Spleen (tissue), 11 donors: ENCODE measurements at regions not wholly inside any gene's neighbourhood (a gene's known extent, or its start where the extent isn't known, plus 50 kb on each side); places are given as distances from the start of the nearest gene placed in this dataset.

Experiments used
- DNase-seq: peaks from one replicate; pipeline ENCODE4 v3.0.0-alpha.2; 2020
- H3K27ac ChIP-seq, 8 donors: fragments of 200-600 bp; sonication (generic) in 7 of 8; 1 replicate in 4 of 8; 2 replicates in 4 of 8; pipeline versions ENCODE4 v1.5.0 to v1.8.0; 2016 to 2021; ENCODE audit warnings: inconsistent platforms in 4 of 8, mild to moderate bottlenecking in 4 of 8, moderate library complexity in 1 of 8
- H3K27me3 ChIP-seq, 7 donors: fragments of 200-600 bp; sonication (generic) in 6 of 7; replicated peaks in 1 of 7; 1 replicate in 4 of 7; 2 replicates in 3 of 7; pipeline versions ENCODE4 v1.5.0 to v1.8.0; 2016 to 2021; ENCODE audit warnings: inconsistent platforms in 3 of 7, mild to moderate bottlenecking in 1 of 7
- H3K36me3 ChIP-seq, 6 donors: fragments of 200-600 bp; sonication (generic) in 5 of 6; 1 replicate in 4 of 6; 2 replicates in 2 of 6; pipeline versions ENCODE4 v1.5.0 to v1.8.0; 2016 to 2021; ENCODE audit warnings: inconsistent platforms in 2 of 6
- H3K4me1 ChIP-seq, 6 donors: fragments of 200-600 bp; sonication (generic) in 5 of 6; 1 replicate in 3 of 6; 2 replicates in 3 of 6; pipeline versions ENCODE4 v1.5.0 to v1.8.0; 2016 to 2021; ENCODE audit warnings: inconsistent platforms in 3 of 6
- H3K4me3 ChIP-seq, 8 donors: fragments of 200-600 bp; sonication (generic) in 7 of 8; 1 replicate in 4 of 8; 2 replicates in 4 of 8; pipeline versions ENCODE4 v1.5.0 to v1.8.0; 2016 to 2021; ENCODE audit warnings: inconsistent platforms in 4 of 8, mild to moderate bottlenecking in 4 of 8, moderate library complexity in 2 of 8
- H3K9me3 ChIP-seq, 8 donors: fragments of 200-600 bp; sonication (generic) in 7 of 8; 1 replicate in 4 of 8; 2 replicates in 4 of 8; pipeline versions ENCODE4 v1.5.0 to v1.8.0; 2016 to 2021; ENCODE audit warnings: inconsistent platforms in 4 of 8
- POLR2A ChIP-seq, 3 donors: fragments of 450-650 bp; IDR thresholded peaks; one replicate each; pipeline ENCODE4 v1.5.1; 2017; ENCODE audit warnings: antibody characterized with exemption in 3 of 3, mild to moderate bottlenecking in 1 of 3
- POLR2AphosphoS5 ChIP-seq, 3 donors: sonication (generic); formaldehyde crosslinking; IDR thresholded peaks; one replicate each; pipeline ENCODE4 v1.5.1; 2017; ENCODE audit warnings: antibody characterized with exemption in 3 of 3
- WGBS, 5 donors: extraction: QIAGEN DNeasy Blood & Tissue Kit in 3 of 5; methylation state at CpG; one replicate each; pipeline versions ENCODE4 v1.1.5 to v1.1.7; 2013 to 2018; 5-methylcytosine and 5-hydroxymethylcytosine counted together
- intact Hi-C: fragments of 100-400 bp; cut with DNase I; formaldehyde crosslinking; loops from one replicate; pipeline ENCODE4 v1.15.0; 2023; ENCODE audit warnings: low total_unique reads
- TF ChIP-seq, protein P1 (sequence below), 11 experiments: fragments of 200-600 bp in 7 of 11; fragments of 450-650 bp in 4 of 11; sonication (generic) in 4 of 11; IDR thresholded peaks in 8 of 11; conservative IDR thresholded peaks in 3 of 11; 1 replicate in 7 of 11; 2 replicates in 4 of 11; pipeline versions ENCODE4 v1.4.0 to v1.8.0; 2016 to 2021; ENCODE audit warnings: antibody characterized with exemption in 11 of 11, inconsistent platforms in 4 of 11, mild to moderate bottlenecking in 1 of 11
- donor health status: healthy with polysubstance abuse.
- donor health status: DM: no; HTN: no; CAD: no; lungs with moderate emphysema.
- donor health status: DM: no; HTN: no; CAD: no.
- donor health status: Bipolar disorder and iron deficiency.
- donor health status: healthy.
- donor health status: DM: no; HTN: no; CAD: no.
- donor health status: DM: yes; HTN: yes; CAD: no.

- intact Hi-C loops, result no loop called here
- DNase-seq, result no peak
- TF ChIP-seq, protein P1, sequence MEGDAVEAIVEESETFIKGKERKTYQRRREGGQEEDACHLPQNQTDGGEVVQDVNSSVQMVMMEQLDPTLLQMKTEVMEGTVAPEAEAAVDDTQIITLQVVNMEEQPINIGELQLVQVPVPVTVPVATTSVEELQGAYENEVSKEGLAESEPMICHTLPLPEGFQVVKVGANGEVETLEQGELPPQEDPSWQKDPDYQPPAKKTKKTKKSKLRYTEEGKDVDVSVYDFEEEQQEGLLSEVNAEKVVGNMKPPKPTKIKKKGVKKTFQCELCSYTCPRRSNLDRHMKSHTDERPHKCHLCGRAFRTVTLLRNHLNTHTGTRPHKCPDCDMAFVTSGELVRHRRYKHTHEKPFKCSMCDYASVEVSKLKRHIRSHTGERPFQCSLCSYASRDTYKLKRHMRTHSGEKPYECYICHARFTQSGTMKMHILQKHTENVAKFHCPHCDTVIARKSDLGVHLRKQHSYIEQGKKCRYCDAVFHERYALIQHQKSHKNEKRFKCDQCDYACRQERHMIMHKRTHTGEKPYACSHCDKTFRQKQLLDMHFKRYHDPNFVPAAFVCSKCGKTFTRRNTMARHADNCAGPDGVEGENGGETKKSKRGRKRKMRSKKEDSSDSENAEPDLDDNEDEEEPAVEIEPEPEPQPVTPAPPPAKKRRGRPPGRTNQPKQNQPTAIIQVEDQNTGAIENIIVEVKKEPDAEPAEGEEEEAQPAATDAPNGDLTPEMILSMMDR (IDR thresholded peaks at IDR 0.05 in 8 of 11, conservative IDR thresholded peaks at IDR 0.05 in 3 of 11), result no peak
- TF ChIP-seq POLR2A (IDR thresholded peaks at IDR 0.05) (no peak), POLR2AphosphoS5 (IDR thresholded peaks at IDR 0.05) (no peak)
- Histone ChIP-seq H3K36me3 (no peaks in the 10 kb centered on the region), H3K27ac (no peak overlapping the region), H3K27me3 (no peaks in the 10 kb centered on the region), H3K4me3 (no peak overlapping the region), H3K4me1 (no peaks in the 10 kb centered on the region), H3K9me3 (peaks cover 0 to 8% (median 6%) of the 10 kb centered on the region in 8 donors)
- 74 to 89% (median 84%) methylated on average over 1 of the region's 1 CpG for WGBS, 5 donors
Observed at GRCh38 chr2:215626063-215626462, 190.2 kb upstream of the FN1 start.

DNA sequence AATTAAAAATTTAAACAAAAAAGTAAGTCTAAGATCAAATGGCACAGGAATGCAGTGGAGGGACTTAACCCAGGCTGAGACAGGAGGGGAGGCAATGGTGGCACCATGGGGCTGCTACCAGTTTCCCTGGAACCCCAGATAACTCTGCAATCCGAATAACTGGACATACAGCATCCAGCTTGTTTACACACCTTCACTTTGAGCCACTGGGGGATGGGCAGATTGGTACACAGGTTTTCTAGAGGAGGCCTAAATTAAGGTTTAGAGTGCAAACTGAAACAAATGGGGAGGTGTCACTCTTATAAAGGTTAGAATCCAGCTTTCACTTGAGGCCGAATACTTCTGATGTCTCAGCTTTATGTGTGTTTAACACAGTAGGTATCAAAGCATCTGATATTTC, 189.3 kb upstream of the FN1 start:
- H3K27me3 ChIP-seq, result no peaks in the 10 kb centered on the region
- DNase-seq, result no peak
- no peaks in the 10 kb centered on the region for H3K9me3 ChIP-seq
- TF ChIP-seq, protein P1 (IDR thresholded peaks at IDR 0.05 in 8 of 11, conservative IDR thresholded peaks at IDR 0.05 in 3 of 11), result no peak
- no peak for TF ChIP-seq POLR2AphosphoS5 (IDR thresholded peaks at IDR 0.05)
- no peak for TF ChIP-seq POLR2A (IDR thresholded peaks at IDR 0.05)
- H3K4me1 ChIP-seq, result peaks cover 0 to 2% (median 0%) of the 10 kb centered on the region in 6 donors
- WGBS, 5 donors, result 76 to 93% (median 83%) methylated on average over 2 of the region's 2 CpGs
- intact Hi-C loops, result no loop called here
- no peak overlapping the region for H3K4me3 ChIP-seq
- no peaks in the 10 kb centered on the region for H3K36me3 ChIP-seq
- no peak overlapping the region for H3K27ac ChIP-seq

- H3K36me3 ChIP-seq, result no peaks in the 10 kb centered on the region
- WGBS, 5 donors, result 59 to 82% (median 71%) methylated on average over 7 of the region's 7 CpGs
- TF ChIP-seq, protein P1 (IDR thresholded peaks at IDR 0.05 in 8 of 11, conservative IDR thresholded peaks at IDR 0.05 in 3 of 11), result no peak
- TF ChIP-seq POLR2AphosphoS5 (IDR thresholded peaks at IDR 0.05), result no peak
- no peak for TF ChIP-seq POLR2A (IDR thresholded peaks at IDR 0.05)
- peak overlapping the region in 1 of 8 donors; percentile 31 for H3K27ac ChIP-seq
- no peak for DNase-seq
- H3K9me3 ChIP-seq, result no peaks in the 10 kb centered on the region
- intact Hi-C loops, result no loop called here
- no peak overlapping the region for H3K4me3 ChIP-seq
- peaks cover 0 to 2% (median 0%) of the 10 kb centered on the region in 7 donors for H3K27me3 ChIP-seq
- peaks cover 0 to 10% (median 3%) of the 10 kb centered on the region in 6 donors for H3K4me1 ChIP-seq
Observed at GRCh38 chr2:215624423-215624829, 188.6 kb upstream of the FN1 start.

DNA sequence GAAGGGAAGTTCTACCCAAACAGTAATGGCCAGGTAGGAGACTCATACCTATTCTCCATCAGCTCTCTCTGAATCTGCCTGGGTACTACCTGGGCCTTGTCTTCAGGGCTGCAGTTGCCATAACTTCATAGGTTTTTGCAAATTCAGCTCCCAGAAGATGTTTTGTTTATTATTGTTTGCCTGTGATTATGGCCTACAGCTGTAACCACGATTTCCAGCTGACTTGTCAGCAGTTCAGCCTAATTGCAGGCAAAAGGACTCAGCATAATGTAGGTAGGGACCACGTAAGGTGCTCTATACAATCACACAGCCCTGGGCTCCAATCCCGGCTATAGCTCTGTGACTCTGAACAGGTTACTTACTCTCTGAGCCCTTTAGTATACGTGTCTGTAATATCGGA, 187.0 kb upstream of the FN1 start:
- intact Hi-C loops, result no loop called here
- no peak for DNase-seq
- Histone ChIP-seq H3K27ac (no peak overlapping the region), H3K36me3 (no peaks in the 10 kb centered on the region), H3K4me3 (no peak overlapping the region), H3K9me3 (no peaks in the 10 kb centered on the region), H3K4me1 (peaks cover 0 to 12% (median 7%) of the 10 kb centered on the region in 6 donors), H3K27me3 (peaks cover 0 to 6% (median 0%) of the 10 kb centered on the region in 7 donors)
- TF ChIP-seq, protein P1 (IDR thresholded peaks at IDR 0.05 in 8 of 11, conservative IDR thresholded peaks at IDR 0.05 in 3 of 11), result no peak
- no peak for TF ChIP-seq POLR2A (IDR thresholded peaks at IDR 0.05)
- no peak for TF ChIP-seq POLR2AphosphoS5 (IDR thresholded peaks at IDR 0.05)
- WGBS, 5 donors, result 80 to 88% (median 86%) methylated on average over 5 of the region's 5 CpGs
